ENCODE measurements at regions not wholly inside any gene's neighbourhood (a gene's known extent, or its start where the extent isn't known, plus 50 kb on each side); places are given as distances from the start of the nearest gene placed in this dataset.
"Not testable (repeated sequence)": the region's sequence is repeated elsewhere in the genome, so short reads cannot be mapped to it uniquely, and the experiment has no call there.

DNA sequence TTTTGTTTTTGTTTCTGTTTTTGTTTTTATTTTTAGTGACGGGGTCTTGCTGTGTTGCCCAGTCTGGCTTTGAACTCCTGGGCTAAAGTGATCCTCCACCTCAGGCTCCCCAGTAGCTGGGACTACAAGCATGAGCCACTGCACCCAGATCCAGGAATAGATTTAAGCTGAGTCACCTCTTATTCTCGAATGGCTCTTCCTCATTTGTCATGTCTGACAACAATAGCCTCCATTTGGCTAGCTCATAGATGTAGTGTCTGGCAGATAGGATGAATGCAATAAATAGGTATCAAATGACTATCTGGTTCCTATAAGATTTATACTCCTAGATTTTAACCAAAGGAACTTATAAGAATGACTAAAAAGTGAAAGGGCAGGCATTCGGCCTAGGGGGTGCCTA is 172.9 kb downstream of the TMEM26 start:
- Histone ChIP-seq H3K27ac (ENCODE audit: low read depth in 2 of 2, low read length in 1 of 2) (no peak overlapping the region), H3K27me3 (ENCODE audit: control insufficient read depth in 1 of 2, insufficient read depth in 2 of 2, low read length in 2 of 2) (no peaks in the 10 kb centered on the region), H3K9me3 (ENCODE audit: control insufficient read depth in 2 of 2, insufficient read depth in 1 of 2, low read depth in 1 of 2, low read length in 1 of 2) (no peaks in the 10 kb centered on the region), H3K4me3 (ENCODE audit: low read depth in 1 of 2, low read length in 2 of 2) (no peak overlapping the region), H3K36me3 (ENCODE audit: control insufficient read depth in 2 of 2, insufficient read depth in 2 of 2, low read length in 1 of 2) (no peaks in the 10 kb centered on the region), H3K4me1 (ENCODE audit: control insufficient read depth in 2 of 2, insufficient read depth in 2 of 2, low read length in 1 of 2) (no peaks in the 10 kb centered on the region)
- WGBS, 2 donors = 61 to 65% methylated on average over 3 of the region's 3 CpGs

DNA sequence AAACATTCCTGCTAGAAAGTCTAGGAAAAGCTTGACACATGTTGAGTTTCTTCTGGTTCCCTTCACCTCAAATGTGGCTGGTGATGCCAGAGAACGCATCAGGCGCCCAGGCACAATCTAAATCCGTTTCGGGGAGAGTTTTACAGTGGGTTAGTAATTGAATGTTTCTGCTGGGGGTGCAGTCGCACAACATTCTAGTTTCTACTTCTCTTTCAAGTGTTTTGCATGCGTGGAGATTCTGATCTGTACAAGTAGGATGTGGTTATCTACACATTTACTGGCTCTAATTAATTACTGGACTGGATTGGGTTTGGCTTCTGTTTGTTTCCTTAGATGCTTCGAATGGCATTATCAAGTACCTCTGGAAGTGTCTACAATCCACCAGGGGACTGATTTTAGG is 173.8 kb downstream of the TMEM26 start:
- no peaks in the 10 kb centered on the region for H3K9me3 ChIP-seq (ENCODE audit: control insufficient read depth in 2 of 2, insufficient read depth in 1 of 2, low read depth in 1 of 2, low read length in 1 of 2)
- H3K27me3 ChIP-seq (ENCODE audit: control insufficient read depth in 1 of 2, insufficient read depth in 2 of 2, low read length in 2 of 2) = no peaks in the 10 kb centered on the region
- 84 to 88% methylated on average over 7 of the region's 7 CpGs for WGBS, 2 donors
- H3K36me3 ChIP-seq (ENCODE audit: control insufficient read depth in 2 of 2, insufficient read depth in 2 of 2, low read length in 1 of 2) = no peaks in the 10 kb centered on the region
- H3K27ac ChIP-seq (ENCODE audit: low read depth in 2 of 2, low read length in 1 of 2) = no peak overlapping the region
- no peak overlapping the region for H3K4me3 ChIP-seq (ENCODE audit: low read depth in 1 of 2, low read length in 2 of 2)
- no peaks in the 10 kb centered on the region for H3K4me1 ChIP-seq (ENCODE audit: control insufficient read depth in 2 of 2, insufficient read depth in 2 of 2, low read length in 1 of 2)

DNA sequence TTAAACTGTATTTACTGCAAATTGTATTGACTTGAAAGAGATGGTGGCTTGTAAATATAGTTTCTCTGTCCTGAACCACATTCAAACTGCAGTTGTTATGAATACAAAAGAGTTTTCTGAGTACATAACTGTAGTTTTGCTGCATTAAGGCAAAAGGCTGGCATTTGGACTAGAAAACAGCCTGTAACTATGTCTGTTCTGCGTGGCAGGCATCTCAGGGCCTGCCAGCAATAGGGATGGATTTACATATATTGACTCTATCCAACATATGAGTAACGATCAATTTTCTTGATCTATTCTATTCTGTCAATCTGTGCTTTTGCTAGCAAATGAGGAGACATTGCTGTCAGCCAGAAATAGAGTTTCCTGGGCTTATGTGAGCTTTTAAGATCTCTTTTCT is 174.6 kb downstream of the TMEM26 start:
- Histone ChIP-seq H3K36me3 (ENCODE audit: control insufficient read depth in 2 of 2, insufficient read depth in 2 of 2, low read length in 1 of 2) (no peaks in the 10 kb centered on the region), H3K4me1 (ENCODE audit: control insufficient read depth in 2 of 2, insufficient read depth in 2 of 2, low read length in 1 of 2) (no peaks in the 10 kb centered on the region), H3K9me3 (ENCODE audit: control insufficient read depth in 2 of 2, insufficient read depth in 1 of 2, low read depth in 1 of 2, low read length in 1 of 2) (no peaks in the 10 kb centered on the region), H3K4me3 (ENCODE audit: low read depth in 1 of 2, low read length in 2 of 2) (no peak overlapping the region), H3K27me3 (ENCODE audit: control insufficient read depth in 1 of 2, insufficient read depth in 2 of 2, low read length in 2 of 2) (no peaks in the 10 kb centered on the region), H3K27ac (ENCODE audit: low read depth in 2 of 2, low read length in 1 of 2) (no peak overlapping the region)
- WGBS, 2 donors = 90 to 96% methylated on average over 2 of the region's 2 CpGs

DNA sequence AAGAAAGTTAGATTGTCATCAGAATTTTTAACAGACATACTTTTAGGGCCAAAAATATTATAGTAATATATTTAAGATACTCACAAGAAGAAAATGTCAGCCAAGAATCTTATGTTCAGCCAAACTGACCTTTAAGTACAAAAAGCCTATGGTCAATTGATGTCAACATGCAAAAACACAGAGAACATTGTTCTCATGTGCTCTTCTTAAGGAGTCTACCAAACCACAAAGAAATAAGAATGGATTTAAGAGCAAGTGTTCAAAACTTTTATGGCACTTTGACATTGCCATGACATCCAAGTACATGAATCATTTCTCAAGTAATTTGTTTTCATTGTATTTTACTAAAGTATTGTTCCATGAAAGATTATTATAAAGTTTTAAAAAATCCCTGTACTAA is 180.4 kb downstream of the TMEM26 start:
- Histone ChIP-seq H3K27ac (ENCODE audit: low read depth in 2 of 2, low read length in 1 of 2) (no peak overlapping the region), H3K9me3 (ENCODE audit: control insufficient read depth in 2 of 2, insufficient read depth in 1 of 2, low read depth in 1 of 2, low read length in 1 of 2) (no peaks in the 10 kb centered on the region), H3K4me3 (ENCODE audit: low read depth in 1 of 2, low read length in 2 of 2) (no peak overlapping the region), H3K27me3 (ENCODE audit: control insufficient read depth in 1 of 2, insufficient read depth in 2 of 2, low read length in 2 of 2) (no peaks in the 10 kb centered on the region), H3K36me3 (ENCODE audit: control insufficient read depth in 2 of 2, insufficient read depth in 2 of 2, low read length in 1 of 2) (no peaks in the 10 kb centered on the region), H3K4me1 (ENCODE audit: control insufficient read depth in 2 of 2, insufficient read depth in 2 of 2, low read length in 1 of 2) (no peaks in the 10 kb centered on the region)

DNA sequence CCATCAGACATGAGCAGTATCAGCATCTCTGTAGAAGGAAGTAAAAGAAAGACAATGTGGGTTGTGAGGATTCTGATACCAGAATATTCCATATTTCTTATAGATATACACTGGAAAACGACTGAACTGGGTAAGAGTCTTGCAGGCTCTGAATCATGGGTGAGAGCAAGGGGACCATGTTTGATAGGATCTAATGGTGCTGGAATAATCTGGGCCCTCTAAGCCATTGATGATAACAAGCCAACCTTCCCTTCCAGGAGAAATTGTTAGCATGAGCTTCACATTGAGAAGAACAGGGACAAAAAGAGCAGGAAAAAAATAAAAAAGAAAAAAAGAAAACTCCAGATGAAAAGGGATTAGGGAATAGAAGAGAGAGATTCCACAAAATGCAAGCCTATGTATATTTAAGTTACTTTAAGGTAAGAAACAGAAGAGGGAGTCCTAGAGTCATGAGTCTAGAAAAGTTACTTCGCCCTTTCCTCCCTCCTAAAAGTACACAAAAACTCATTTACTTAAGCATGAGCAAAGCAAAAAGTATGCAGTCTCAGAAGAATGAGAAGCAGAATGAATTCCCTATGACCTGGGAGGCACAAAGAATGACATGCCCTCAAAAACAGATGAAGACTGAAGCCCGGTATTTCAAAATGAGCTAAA is 181.9 kb downstream of the TMEM26 start:
- no peaks in the 10 kb centered on the region for H3K27me3 ChIP-seq (ENCODE audit: control insufficient read depth in 1 of 2, insufficient read depth in 2 of 2, low read length in 2 of 2)
- 41 to 46% methylated on average over 3 of the region's 3 CpGs for WGBS, 2 donors
- H3K27ac ChIP-seq (ENCODE audit: low read depth in 2 of 2, low read length in 1 of 2) = no peak overlapping the region
- no peaks in the 10 kb centered on the region for H3K9me3 ChIP-seq (ENCODE audit: control insufficient read depth in 2 of 2, insufficient read depth in 1 of 2, low read depth in 1 of 2, low read length in 1 of 2)
- no peak overlapping the region for H3K4me3 ChIP-seq (ENCODE audit: low read depth in 1 of 2, low read length in 2 of 2)
- H3K4me1 ChIP-seq (ENCODE audit: control insufficient read depth in 2 of 2, insufficient read depth in 2 of 2, low read length in 1 of 2) = no peaks in the 10 kb centered on the region
- no peaks in the 10 kb centered on the region for H3K36me3 ChIP-seq (ENCODE audit: control insufficient read depth in 2 of 2, insufficient read depth in 2 of 2, low read length in 1 of 2)

DNA sequence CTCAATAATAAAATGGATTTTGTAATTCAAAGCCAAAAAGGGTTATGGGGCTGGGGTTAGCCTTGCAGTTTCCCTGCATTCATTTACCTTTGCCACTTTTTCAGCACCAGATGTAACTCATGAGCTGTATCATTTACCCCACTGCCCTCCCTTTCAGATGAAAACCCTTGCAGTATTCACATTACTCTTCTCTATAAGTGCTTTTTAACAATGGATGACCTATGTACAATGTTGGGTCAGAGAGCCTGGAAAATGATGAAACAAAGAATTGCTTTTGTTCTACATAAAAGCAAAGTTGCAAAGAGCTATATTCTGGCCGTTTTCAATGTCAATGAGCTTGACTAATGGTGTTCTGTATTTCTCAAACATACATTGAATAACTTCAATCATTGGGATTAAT is 189.7 kb downstream of the TMEM26 start:
- H3K4me1 ChIP-seq (ENCODE audit: control insufficient read depth in 2 of 2, insufficient read depth in 2 of 2, low read length in 1 of 2) = no peaks in the 10 kb centered on the region
- WGBS, 2 donors = 25 to 42% methylated on average over 1 of the region's 1 CpG
- no peaks in the 10 kb centered on the region for H3K9me3 ChIP-seq (ENCODE audit: control insufficient read depth in 2 of 2, insufficient read depth in 1 of 2, low read depth in 1 of 2, low read length in 1 of 2)
- H3K27ac ChIP-seq (ENCODE audit: low read depth in 2 of 2, low read length in 1 of 2) = no peak overlapping the region
- H3K36me3 ChIP-seq (ENCODE audit: control insufficient read depth in 2 of 2, insufficient read depth in 2 of 2, low read length in 1 of 2) = no peaks in the 10 kb centered on the region
- H3K27me3 ChIP-seq (ENCODE audit: control insufficient read depth in 1 of 2, insufficient read depth in 2 of 2, low read length in 2 of 2) = no peaks in the 10 kb centered on the region
- no peak overlapping the region for H3K4me3 ChIP-seq (ENCODE audit: low read depth in 1 of 2, low read length in 2 of 2)

DNA sequence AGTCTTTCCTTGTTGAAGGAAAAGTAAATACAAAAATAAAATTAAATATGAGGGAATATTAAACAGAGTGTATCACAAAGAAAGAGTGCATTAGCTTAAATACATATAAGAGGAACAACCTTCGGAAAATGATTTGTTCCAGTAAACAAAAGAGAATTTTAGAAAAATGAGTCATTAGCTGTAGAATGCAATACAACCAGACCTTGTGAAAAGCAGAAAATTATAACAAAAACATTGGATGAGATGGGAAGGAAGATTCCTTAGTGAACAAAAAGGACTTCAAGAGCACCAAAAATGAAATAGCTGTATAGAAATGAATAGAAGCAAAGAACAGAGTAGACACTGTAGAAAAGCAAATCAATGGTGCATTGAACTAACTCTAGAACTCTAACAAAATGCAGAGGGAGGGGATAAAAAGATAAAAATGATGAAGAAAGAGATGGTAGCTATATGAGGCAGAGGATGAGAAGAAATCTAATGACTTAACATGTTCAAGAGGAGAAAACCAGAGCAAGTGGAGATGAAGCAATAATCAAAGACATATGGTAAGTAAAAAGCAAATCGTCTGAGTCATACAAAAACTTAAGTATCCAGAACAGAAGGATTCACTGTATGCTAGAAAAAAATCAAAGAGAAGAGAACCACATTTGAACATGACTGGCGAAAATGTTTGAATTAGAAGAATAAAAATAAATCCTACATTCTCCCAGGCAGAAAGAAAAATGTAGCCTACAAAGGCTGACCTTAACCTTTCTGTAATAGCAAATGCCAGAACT is 190.5 kb downstream of the TMEM26 start:
- H3K27ac ChIP-seq (ENCODE audit: low read depth in 2 of 2, low read length in 1 of 2) = no peak overlapping the region
- H3K36me3 ChIP-seq (ENCODE audit: control insufficient read depth in 2 of 2, insufficient read depth in 2 of 2, low read length in 1 of 2) = no peaks in the 10 kb centered on the region
- 57 to 62% methylated on average over 3 of the region's 3 CpGs for WGBS, 2 donors
- no peaks in the 10 kb centered on the region for H3K9me3 ChIP-seq (ENCODE audit: control insufficient read depth in 2 of 2, insufficient read depth in 1 of 2, low read depth in 1 of 2, low read length in 1 of 2)
- H3K4me1 ChIP-seq (ENCODE audit: control insufficient read depth in 2 of 2, insufficient read depth in 2 of 2, low read length in 1 of 2) = no peaks in the 10 kb centered on the region
- no peaks in the 10 kb centered on the region for H3K27me3 ChIP-seq (ENCODE audit: control insufficient read depth in 1 of 2, insufficient read depth in 2 of 2, low read length in 2 of 2)
- H3K4me3 ChIP-seq (ENCODE audit: low read depth in 1 of 2, low read length in 2 of 2) = no peak overlapping the region

DNA sequence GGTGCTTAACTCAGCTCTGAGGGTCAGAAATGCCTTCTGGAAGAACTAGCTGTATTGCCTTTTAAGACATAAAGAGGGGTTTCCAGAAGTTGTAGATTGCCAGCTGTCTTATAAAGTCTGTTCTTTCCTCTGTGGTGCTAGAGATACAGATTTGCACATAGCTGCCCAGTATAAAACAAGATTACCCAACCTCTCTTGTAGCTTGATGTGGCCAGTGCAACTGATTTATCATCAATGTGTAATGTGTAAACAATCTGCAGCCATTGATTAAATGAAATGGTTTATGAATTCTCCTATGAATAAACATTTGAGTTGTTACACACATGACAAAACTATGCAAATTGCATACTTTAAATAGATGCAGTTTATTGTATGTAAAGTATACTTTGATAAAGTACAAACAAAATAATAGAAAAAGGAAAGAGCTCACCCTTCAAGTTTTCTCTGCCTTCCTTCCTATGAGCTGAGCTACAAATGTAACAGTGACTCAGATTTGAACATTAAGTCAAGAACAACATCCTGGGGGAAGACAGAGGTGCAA is 195.2 kb downstream of the TMEM26 start:
- Histone ChIP-seq H3K9me3 (ENCODE audit: control insufficient read depth in 2 of 2, insufficient read depth in 1 of 2, low read depth in 1 of 2, low read length in 1 of 2) (no peaks in the 10 kb centered on the region), H3K36me3 (ENCODE audit: control insufficient read depth in 2 of 2, insufficient read depth in 2 of 2, low read length in 1 of 2) (no peaks in the 10 kb centered on the region), H3K4me3 (ENCODE audit: low read depth in 1 of 2, low read length in 2 of 2) (no peak overlapping the region), H3K27ac (ENCODE audit: low read depth in 2 of 2, low read length in 1 of 2) (no peak overlapping the region), H3K4me1 (ENCODE audit: control insufficient read depth in 2 of 2, insufficient read depth in 2 of 2, low read length in 1 of 2) (no peaks in the 10 kb centered on the region), H3K27me3 (ENCODE audit: control insufficient read depth in 1 of 2, insufficient read depth in 2 of 2, low read length in 2 of 2) (no peaks in the 10 kb centered on the region)

DNA sequence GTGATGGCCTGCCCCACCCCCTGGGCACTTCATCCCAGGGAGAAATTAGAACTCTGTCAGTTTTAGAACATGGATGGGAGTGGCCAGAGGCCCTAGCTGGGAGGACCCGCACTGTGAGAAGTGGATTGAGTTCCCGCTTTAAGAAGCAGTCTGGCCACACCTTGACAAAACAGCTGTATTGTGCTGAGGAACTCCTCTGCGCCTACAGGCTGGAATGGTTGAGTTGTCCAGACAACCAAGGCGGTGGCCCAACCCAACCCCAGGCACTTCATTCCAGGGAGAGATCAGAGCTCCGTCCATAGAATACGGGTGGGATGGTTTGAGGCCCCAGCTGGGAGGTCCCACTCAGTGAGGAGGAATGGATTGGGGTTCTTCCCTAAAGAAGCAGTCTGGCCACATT is 196.0 kb downstream of the TMEM26 start:
- H3K4me1 ChIP-seq (ENCODE audit: control insufficient read depth in 2 of 2, insufficient read depth in 2 of 2, low read length in 1 of 2) = no peaks in the 10 kb centered on the region
- no peak overlapping the region for H3K4me3 ChIP-seq (ENCODE audit: low read depth in 1 of 2, low read length in 2 of 2)
- H3K9me3 ChIP-seq (ENCODE audit: control insufficient read depth in 2 of 2, insufficient read depth in 1 of 2, low read depth in 1 of 2, low read length in 1 of 2) = no peaks in the 10 kb centered on the region
- H3K36me3 ChIP-seq (ENCODE audit: control insufficient read depth in 2 of 2, insufficient read depth in 2 of 2, low read length in 1 of 2) = no peaks in the 10 kb centered on the region
- no peaks in the 10 kb centered on the region for H3K27me3 ChIP-seq (ENCODE audit: control insufficient read depth in 1 of 2, insufficient read depth in 2 of 2, low read length in 2 of 2)
- WGBS, 2 donors = 92 to 99% methylated on average over 6 of the region's 6 CpGs
- H3K27ac ChIP-seq (ENCODE audit: low read depth in 2 of 2, low read length in 1 of 2) = no peak overlapping the region

DNA sequence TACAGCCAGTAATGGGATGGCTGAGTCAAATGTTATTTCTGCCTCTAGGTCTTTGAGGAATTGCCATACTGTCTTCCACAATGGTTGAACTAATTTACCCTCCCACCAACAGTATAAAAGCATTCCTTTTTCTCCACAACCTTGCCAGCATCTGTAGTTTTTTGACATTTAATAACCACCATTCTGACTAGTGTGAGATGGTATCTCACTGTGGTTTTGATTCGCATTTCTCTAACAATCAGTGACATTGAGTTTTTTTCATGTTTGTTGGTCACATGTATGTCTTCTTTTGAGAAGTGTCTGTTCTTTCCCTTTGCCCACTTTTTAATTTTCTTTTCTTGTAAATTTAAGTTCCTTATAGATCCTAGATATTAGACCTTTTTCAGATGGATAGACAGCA is 200.9 kb downstream of the TMEM26 start:
- H3K4me3 ChIP-seq (ENCODE audit: low read depth in 1 of 2, low read length in 2 of 2); H3K36me3 ChIP-seq (ENCODE audit: control insufficient read depth in 2 of 2, insufficient read depth in 2 of 2, low read length in 1 of 2); H3K4me1 ChIP-seq (ENCODE audit: control insufficient read depth in 2 of 2, insufficient read depth in 2 of 2, low read length in 1 of 2); H3K27me3 ChIP-seq (ENCODE audit: control insufficient read depth in 1 of 2, insufficient read depth in 2 of 2, low read length in 2 of 2); H3K9me3 ChIP-seq (ENCODE audit: control insufficient read depth in 2 of 2, insufficient read depth in 1 of 2, low read depth in 1 of 2, low read length in 1 of 2); H3K27ac ChIP-seq (ENCODE audit: low read depth in 2 of 2, low read length in 1 of 2): not testable (repeated sequence)
- 73 to 83% methylated on average over 1 of the region's 1 CpG for WGBS, 2 donors
